Esophagus muscularis mucosa (tissue), 4 donors: ENCODE measurements at regions not wholly inside any gene's neighbourhood (a gene's known extent, or its start where the extent isn't known, plus 50 kb on each side); places are given as distances from the start of the nearest gene placed in this dataset.

Source experiments
- DNase-seq: peaks from one replicate; pipeline ENCODE4 v3.0.0-alpha.2; 2017; ENCODE audit errors: extremely low spot score
- H3K27ac ChIP-seq, 4 donors: fragments of 200-600 bp; sonication (generic); replicated peaks in 1 of 4; 1 replicate in 3 of 4; 2 replicates in 1 of 4; pipeline ENCODE4 v1.5.1; 2016 to 2019; ENCODE audit warnings: mild to moderate bottlenecking in 1 of 4
- H3K27me3 ChIP-seq, 4 donors: fragments of 200-600 bp; sonication (generic); one replicate each; pipeline versions ENCODE4 v1.5.1 to v1.6.0; 2016 to 2019
- H3K36me3 ChIP-seq, 4 donors: fragments of 200-600 bp; sonication (generic); one replicate each; pipeline ENCODE4 v1.5.1; 2016 to 2019
- H3K4me1 ChIP-seq, 4 donors: fragments of 200-600 bp; sonication (generic); one replicate each; pipeline ENCODE4 v1.5.1; 2016 to 2019
- H3K4me3 ChIP-seq, 4 donors: fragments of 200-600 bp; sonication (generic); 1 replicate in 2 of 4; 2 replicates in 2 of 4; pipeline ENCODE4 v1.5.1; 2016 to 2019; ENCODE audit warnings: mild to moderate bottlenecking in 4 of 4, moderate library complexity in 1 of 4
- H3K9me3 ChIP-seq, 4 donors: fragments of 200-600 bp; sonication (generic); 1 replicate in 3 of 4; 2 replicates in 1 of 4; pipeline ENCODE4 v1.5.1; 2016 to 2019
- EP300 ChIP-seq: sonication (generic); formaldehyde crosslinking; IDR thresholded peaks from one replicate; pipeline ENCODE4 v1.6.1; 2017; ENCODE audit warnings: antibody characterized with exemption
- POLR2A ChIP-seq: fragments of 450-650 bp; IDR thresholded peaks from one replicate; pipeline ENCODE4 v1.6.1; 2017; ENCODE audit warnings: antibody characterized with exemption, moderate library complexity, mild to moderate bottlenecking, low read depth
- POLR2AphosphoS5 ChIP-seq, 2 donors: sonication (generic); formaldehyde crosslinking; IDR thresholded peaks; one replicate each; pipeline ENCODE4 v1.6.1; 2017; ENCODE audit warnings: antibody characterized with exemption in 2 of 2
- WGBS: methylation state at CpG from one replicate; pipeline ENCODE4 v1.1.5; 2018; 5-methylcytosine and 5-hydroxymethylcytosine counted together
- intact Hi-C: fragments of 100-400 bp; cut with DNase I; formaldehyde crosslinking; loops from one replicate; pipeline ENCODE4 v1.15.1; 2023
- TF ChIP-seq, protein P1 (sequence below), 3 experiments: fragments of 200-600 bp in 2 of 3; fragments of 450-650 bp in 1 of 3; sonication (generic) in 2 of 3; IDR thresholded peaks; one replicate each; pipeline ENCODE4 v1.5.1; 2017 to 2019; ENCODE audit warnings: antibody characterized with exemption in 3 of 3, mild to moderate bottlenecking in 2 of 3, moderate library complexity in 1 of 3

DNA sequence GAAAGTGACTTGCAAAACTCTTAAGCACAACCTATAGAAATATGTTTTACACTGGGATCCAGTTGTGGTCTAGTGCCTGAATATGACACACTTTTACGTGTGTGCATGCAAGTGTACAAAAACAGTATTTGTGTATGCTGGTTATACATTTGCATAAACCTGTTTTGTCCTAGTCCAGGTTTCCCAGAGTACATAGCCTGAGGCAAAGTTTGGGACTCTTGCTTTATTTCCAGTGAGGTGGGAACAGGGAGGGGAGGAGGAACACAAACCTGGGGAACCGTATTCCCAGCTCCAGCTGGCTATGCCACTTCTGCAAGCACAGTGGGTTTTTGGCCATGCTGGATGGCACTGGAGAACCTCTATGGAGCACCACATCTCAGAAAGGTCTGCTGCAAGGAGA is 481.1 kb upstream of the HS6ST1 start:
- no peaks in the 10 kb centered on the region for H3K27me3 ChIP-seq
- no peaks in the 10 kb centered on the region for H3K9me3 ChIP-seq
- peaks cover 0 to 7% (median 0%) of the 10 kb centered on the region in 4 donors for H3K4me1 ChIP-seq
- DNase-seq = no peak
- no peak overlapping the region for H3K27ac ChIP-seq
- 93% methylated on average over 2 of the region's 2 CpGs for WGBS
- intact Hi-C loops = no loop called here
- no peaks in the 10 kb centered on the region for H3K36me3 ChIP-seq
- H3K4me3 ChIP-seq = no peak overlapping the region
- TF ChIP-seq, protein P1, sequence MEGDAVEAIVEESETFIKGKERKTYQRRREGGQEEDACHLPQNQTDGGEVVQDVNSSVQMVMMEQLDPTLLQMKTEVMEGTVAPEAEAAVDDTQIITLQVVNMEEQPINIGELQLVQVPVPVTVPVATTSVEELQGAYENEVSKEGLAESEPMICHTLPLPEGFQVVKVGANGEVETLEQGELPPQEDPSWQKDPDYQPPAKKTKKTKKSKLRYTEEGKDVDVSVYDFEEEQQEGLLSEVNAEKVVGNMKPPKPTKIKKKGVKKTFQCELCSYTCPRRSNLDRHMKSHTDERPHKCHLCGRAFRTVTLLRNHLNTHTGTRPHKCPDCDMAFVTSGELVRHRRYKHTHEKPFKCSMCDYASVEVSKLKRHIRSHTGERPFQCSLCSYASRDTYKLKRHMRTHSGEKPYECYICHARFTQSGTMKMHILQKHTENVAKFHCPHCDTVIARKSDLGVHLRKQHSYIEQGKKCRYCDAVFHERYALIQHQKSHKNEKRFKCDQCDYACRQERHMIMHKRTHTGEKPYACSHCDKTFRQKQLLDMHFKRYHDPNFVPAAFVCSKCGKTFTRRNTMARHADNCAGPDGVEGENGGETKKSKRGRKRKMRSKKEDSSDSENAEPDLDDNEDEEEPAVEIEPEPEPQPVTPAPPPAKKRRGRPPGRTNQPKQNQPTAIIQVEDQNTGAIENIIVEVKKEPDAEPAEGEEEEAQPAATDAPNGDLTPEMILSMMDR (IDR thresholded peaks at IDR 0.05) = no peak

DNA sequence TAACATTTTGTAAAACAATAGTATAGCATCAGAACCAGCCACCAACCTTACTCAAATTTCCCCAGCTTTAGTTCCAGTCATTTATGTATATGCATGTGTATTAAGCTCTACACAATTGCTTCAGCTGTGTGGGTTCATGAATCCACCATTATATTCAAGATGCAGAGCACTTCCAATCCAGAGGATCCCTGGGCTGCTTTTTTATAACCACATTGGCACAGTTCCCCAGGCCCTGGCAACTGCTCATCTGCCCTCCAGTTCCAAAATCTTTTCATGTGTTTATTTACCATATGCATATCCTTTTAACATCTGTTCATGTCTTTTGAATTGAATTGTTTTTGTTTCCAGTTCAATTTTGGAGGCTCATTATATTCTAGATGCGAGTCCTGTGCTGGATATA is 482.9 kb upstream of the HS6ST1 start:
- H3K4me3 ChIP-seq = no peak overlapping the region
- H3K4me1 ChIP-seq = peaks cover 0 to 7% (median 0%) of the 10 kb centered on the region in 4 donors
- WGBS = 60% methylated on average over 1 of the region's 1 CpG
- no peak overlapping the region for H3K27ac ChIP-seq
- no peaks in the 10 kb centered on the region for H3K36me3 ChIP-seq
- no peak for TF ChIP-seq POLR2A
- TF ChIP-seq EP300 = no peak
- TF ChIP-seq, protein P1 (IDR thresholded peaks at IDR 0.05) = no peak
- TF ChIP-seq POLR2AphosphoS5 (IDR thresholded peaks at IDR 0.05) = no peak
- intact Hi-C loops = no loop called here
- DNase-seq = no peak
- no peaks in the 10 kb centered on the region for H3K27me3 ChIP-seq
- H3K9me3 ChIP-seq = no peaks in the 10 kb centered on the region

GRCh38 chr2:128803222-128803621 is 484.6 kb upstream of the HS6ST1 start:
- DNase-seq = no peak
- Histone ChIP-seq H3K4me3 (no peak overlapping the region), H3K27me3 (no peaks in the 10 kb centered on the region), H3K4me1 (peaks cover 0 to 7% (median 0%) of the 10 kb centered on the region in 4 donors), H3K36me3 (no peaks in the 10 kb centered on the region), H3K9me3 (no peaks in the 10 kb centered on the region), H3K27ac (no peak overlapping the region)
- TF ChIP-seq, protein P1 (IDR thresholded peaks at IDR 0.05) = no peak
- TF ChIP-seq POLR2A = no peak
- no peak for TF ChIP-seq POLR2AphosphoS5 (IDR thresholded peaks at IDR 0.05)
- TF ChIP-seq EP300 = no peak
- intact Hi-C loops = no loop called here
- 95% methylated on average over 2 of the region's 2 CpGs for WGBS

- H3K4me1 ChIP-seq = no peaks in the 10 kb centered on the region
- intact Hi-C loops = no loop called here
- peak; percentile 34 for DNase-seq
- H3K9me3 ChIP-seq = no peaks in the 10 kb centered on the region
- H3K27ac ChIP-seq = no peak overlapping the region
- 83% methylated on average over 2 of the region's 2 CpGs for WGBS
- H3K27me3 ChIP-seq = no peaks in the 10 kb centered on the region
- no peaks in the 10 kb centered on the region for H3K36me3 ChIP-seq
- TF ChIP-seq, protein P1 (IDR thresholded peaks at IDR 0.05) = no peak
- TF ChIP-seq EP300 (no peak), POLR2AphosphoS5 (IDR thresholded peaks at IDR 0.05) (no peak)
- H3K4me3 ChIP-seq = no peak overlapping the region
Observed at GRCh38 chr2:128805237-128805636, 486.6 kb upstream of the HS6ST1 start.

DNA sequence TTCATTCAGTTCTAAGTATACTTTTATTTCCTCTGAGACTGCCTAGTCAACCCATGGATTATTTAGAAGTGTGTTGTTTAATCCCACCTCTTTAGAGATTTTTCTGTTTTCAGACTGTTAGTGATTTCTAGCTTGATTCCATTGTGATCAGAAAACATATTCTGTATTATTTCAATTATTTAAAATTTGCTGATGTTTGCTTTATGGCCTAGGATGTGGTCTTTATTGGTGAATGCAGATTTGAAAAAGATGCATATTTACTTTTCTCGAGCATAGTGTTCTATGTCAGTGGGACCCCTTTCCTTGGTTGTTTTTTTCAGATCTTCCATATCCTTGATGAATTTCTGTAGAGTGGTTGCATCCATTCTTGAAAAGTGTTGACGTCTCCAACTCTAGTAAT is 487.2 kb upstream of the HS6ST1 start:
- Histone ChIP-seq H3K4me1 (no peaks in the 10 kb centered on the region), H3K9me3 (no peaks in the 10 kb centered on the region), H3K36me3 (no peaks in the 10 kb centered on the region), H3K4me3 (no peak overlapping the region), H3K27me3 (no peaks in the 10 kb centered on the region), H3K27ac (no peak overlapping the region)
- TF ChIP-seq EP300 (no peak), POLR2AphosphoS5 (IDR thresholded peaks at IDR 0.05) (no peak), POLR2A (no peak)
- TF ChIP-seq, protein P1 (IDR thresholded peaks at IDR 0.05) = no peak
- no peak for DNase-seq
- WGBS = 90% methylated on average over 2 of the region's 2 CpGs
- intact Hi-C loops = no loop called here
